Left kidney (tissue), 1 donor: ENCODE measurements at regions not wholly inside any gene's neighbourhood (a gene's known extent, or its start where the extent isn't known, plus 50 kb on each side); places are given as distances from the start of the nearest gene placed in this dataset.
"Not testable (repeated sequence)": the region's sequence is repeated elsewhere in the genome, so short reads cannot be mapped to it uniquely, and the experiment has no call there.

ENCODE experiments used
- DNase-seq: peaks from one replicate; pipeline ENCODE4 v3.0.0-alpha.2; 2013

- DNase-seq: no peak
Measured at GRCh38 chr13:44887515-44887914, 101.8 kb downstream of the NUFIP1 start.

GRCh38 chr13:44884076-44884729 lies 105.1 kb downstream of the NUFIP1 start:
- no peak for DNase-seq

GRCh38 chr13:44879452-44880058 lies 109.7 kb downstream of the NUFIP1 start:
- DNase-seq: no peak

- DNase-seq: no peak
Measured at GRCh38 chr13:44876782-44877324, 112.4 kb downstream of the NUFIP1 start.

DNA sequence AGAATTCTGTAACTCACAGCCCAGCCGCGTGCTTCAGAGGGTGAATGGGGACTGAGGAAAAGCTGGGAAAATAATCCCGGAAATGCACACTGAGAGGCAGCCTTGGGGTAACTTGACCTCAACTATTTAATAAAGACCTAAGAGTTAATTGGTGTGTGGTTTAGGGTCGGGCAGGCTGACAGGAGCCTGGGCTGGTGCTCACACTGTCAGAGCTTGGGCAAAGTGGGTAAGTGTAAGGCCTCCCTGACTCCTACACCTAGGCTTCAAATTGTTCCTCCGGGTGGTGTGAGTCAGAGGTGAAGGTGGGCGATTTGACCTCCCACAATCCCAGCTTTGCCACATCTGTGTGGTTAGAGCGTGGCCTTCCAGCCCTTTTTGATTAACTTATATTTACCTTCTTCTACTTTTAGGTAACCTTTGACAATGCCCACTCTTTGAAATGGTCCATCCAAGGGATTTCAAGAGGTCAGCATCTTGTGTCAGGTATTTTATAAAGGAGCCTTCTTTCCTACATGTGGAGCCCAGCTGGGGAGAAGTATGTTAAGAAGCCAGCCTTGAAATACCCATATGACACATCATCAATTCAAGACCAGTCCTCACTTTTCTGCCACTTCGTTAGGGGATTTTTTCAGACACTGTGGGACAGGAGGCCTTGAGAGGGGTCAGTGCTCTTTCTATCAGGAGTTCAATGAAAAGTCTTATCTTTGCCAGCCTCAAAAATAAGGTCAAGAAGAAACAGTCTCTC lies 114.2 kb downstream of the NUFIP1 start:
- DNase-seq: no peak

DNA sequence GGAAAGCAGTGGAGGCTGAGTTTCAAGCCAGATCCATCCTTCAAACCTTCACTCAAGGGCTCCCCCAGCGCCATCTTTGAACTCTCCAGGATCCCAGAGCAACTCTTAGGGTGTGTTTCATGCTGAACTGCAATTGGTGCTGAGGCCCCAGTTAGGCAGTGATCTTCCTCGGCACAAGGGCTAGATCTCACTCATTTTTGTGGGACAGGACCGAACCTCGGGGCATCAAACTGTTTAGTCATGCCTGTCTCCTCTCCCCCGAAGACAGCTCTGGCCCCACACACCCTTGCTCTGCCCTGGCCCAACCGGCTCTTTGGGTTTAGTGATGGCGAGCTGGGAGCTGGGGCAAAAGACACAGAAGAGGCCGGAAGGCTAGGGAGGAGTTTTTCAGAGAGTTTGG lies 115.1 kb downstream of the NUFIP1 start:
- no peak for DNase-seq

DNA sequence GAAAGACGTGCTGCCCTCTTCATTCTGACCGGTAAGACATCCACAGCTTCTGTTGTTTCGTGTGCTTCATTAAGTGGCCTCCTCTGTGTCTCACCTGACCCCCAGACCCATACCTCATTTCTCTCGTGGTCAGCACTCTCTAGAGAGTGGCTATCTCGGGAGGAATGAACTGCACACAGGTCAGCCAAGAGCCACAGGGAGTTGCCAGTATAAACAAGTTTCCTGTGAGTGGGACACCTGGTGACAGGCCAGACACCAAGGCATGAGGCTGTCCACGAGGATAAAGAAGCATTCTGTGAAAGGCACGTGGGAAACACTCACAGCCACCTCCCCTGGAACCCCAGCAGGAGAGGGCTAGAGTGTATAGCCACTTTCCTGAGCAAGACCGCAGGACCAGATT lies 115.8 kb downstream of the NUFIP1 start:
- no peak for DNase-seq

- no peak for DNase-seq
Measured at GRCh38 chr13:44872751-44873150, 116.5 kb downstream of the NUFIP1 start.

DNA sequence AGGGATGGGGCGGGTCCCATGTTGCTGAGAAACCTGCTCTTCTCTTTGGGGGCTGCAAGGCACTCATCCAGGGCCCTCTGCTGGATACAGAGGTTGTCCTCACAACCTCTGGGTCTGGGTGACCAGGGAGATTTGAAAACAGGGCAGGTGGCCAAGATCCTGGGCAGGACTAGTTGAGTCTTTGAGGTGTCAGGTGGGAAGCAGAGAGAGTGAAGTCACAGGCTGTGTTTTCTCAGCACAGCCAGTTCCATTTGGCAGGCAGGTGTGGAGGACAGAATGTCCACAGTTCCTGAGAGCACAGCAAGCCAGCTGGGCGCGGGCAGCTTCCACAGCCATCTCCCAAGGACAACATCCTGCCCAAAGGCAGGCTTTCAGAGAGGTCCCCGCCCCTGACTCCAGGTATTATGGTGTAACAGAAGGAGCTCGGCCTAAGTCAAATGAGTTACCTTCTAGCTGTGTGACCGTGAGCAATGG lies 118.8 kb downstream of the NUFIP1 start:
- no peak for DNase-seq

DNA sequence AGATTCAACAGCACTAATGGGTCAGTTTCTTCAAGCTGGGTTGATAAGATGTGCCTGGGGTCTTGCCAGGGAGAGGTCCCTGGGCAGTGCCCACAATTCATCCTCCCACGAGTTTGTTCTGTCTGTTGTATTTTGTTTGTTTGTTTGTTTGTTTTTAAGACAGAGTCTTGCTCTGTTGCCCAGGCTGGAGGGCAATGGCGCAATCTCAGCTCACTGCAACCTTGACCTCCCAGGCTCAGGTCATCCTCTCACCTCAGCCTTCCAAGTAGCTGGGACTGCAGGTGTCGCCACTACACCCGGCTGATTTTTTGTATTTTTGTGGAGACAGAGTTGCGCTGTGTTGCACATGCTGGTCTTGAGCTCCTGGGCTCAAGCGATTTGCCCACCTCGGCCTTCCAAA lies 120.1 kb downstream of the NUFIP1 start:
- no peak for DNase-seq

DNA sequence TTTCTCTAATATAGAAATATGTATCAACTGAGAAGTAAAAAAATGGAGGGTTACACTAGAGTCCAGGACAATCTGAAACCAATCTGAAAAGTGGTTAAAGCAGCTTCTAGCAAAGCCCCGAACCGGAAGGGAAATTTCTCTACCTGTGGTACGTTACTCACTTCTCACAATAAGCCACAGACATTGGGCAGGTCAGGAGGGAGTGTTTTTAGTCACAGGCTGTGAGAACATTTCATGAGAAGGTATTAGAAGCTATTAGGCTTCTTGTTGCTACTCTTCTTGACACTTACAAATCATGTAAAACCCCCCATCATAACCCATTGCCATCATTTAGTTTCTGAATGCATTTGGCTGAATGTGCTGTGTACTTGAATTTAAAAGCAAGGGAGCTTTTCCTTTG lies 120.9 kb downstream of the NUFIP1 start:
- no peak for DNase-seq

- DNase-seq: no peak
Measured at GRCh38 chr13:44867825-44868224, 121.4 kb downstream of the NUFIP1 start.

DNA sequence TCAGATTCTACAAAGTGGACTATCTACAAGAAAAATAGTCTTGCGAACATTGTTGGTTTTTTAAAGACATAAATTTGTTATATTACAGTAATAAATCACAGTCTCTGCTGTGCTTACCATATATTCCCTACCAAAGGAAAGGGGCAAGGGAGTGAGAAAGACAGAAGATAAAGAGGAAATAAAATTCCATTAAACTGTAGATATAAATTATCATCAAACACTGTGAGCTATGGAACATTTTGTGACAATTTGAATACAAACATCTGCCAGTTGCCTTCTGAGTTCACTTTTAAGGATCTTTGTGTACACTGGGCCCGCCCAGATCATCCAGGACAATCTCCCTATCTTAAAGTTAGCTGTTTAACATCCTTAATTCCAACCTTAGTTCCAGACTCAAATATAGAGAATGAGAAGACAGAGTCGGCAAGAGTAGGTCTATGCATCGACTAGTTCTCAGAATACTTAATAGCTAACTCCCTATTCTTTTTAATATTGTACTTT lies 122.8 kb downstream of the NUFIP1 start:
- DNase-seq: no peak

DNA sequence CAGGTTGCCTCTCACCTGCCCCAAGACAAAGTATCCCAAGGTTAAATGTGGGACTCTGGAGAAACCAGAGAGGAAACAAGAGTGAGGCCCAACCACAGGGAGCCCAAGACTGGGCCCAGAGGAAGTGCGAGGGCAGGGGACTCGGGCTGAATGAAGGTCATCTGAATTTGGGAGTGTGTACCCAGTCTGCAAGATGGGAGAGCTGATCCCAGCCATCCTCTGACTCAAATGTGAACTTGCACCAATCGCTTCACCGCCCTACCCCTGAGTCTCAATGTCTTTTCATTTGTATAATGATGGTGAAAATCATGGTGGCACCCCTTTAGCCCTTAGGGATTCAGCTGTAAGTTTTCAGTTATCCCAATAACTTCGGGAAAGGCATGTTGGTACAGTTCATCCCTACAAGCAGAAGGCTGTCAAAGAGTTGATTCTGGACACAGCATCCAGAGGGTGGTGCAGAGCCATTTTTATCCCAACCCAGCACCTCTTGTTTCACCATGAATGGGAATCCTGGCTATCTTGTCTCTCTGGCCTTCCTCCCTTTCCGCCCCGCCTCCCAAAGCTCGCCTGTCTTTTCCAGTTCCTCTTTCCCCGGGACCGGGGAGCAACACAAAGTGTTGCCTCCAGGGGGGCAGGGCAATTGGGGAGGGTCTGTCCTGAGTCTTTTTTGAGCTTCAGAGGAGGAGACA lies 123.4 kb downstream of the NUFIP1 start:
- DNase-seq: no peak

DNA sequence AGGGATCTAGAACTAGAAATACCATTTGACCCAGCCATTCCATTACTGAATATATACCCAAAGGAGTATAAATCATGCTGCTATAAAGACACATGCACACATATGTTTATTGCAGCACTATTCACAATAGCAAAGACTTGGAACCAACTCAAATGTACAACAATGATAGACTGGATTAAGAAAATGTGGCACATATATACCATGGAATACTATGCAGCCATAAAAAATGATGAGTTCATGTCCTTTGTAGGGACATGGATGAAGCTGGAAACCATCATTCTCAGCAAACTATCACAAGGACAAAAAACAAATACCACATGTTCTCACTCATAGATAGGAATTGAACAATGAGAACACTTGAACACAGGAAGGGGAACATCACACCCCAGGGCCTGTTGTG lies 125.6 kb downstream of the NUFIP1 start:
- not testable (repeated sequence) for DNase-seq

DNA sequence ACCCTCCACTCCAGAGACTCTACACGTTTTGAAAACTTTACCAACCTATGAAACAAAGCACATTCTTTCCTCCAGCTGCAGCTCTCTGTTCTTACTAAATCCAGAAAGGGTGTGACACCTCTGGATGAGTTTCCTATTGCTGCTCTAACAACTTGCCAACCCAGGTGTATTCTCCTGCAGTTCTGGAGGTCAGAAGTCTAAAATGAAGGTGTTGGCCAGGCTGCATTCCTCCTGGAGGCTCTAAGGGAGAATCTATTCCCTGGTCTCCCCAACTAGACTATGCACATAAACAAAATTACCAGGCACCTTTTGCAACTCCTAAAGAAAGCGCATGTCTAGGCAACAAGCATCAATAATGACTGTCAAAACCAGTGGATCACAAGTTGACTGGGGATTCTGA lies 128.8 kb downstream of the NUFIP1 start:
- DNase-seq: no peak

DNA sequence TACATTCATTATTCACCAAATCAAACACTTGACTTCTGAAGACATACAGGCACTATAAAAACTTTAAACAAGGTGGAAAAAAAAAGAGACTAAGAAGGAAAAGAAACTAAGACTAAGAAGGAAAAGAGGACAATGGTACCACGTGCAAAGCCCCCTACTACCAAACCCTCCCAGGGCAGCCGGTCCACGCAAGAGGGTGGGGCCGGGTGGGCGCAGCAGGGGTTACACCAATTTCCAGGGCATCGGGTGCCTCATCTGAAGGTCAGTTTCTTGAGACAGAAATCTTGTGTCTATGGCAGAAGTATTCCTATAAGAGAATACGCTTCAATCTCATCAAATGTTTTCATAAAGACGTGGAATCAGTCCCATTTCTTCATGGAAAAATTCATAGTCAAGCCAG lies 131.5 kb downstream of the NUFIP1 start:
- DNase-seq: no peak

DNA sequence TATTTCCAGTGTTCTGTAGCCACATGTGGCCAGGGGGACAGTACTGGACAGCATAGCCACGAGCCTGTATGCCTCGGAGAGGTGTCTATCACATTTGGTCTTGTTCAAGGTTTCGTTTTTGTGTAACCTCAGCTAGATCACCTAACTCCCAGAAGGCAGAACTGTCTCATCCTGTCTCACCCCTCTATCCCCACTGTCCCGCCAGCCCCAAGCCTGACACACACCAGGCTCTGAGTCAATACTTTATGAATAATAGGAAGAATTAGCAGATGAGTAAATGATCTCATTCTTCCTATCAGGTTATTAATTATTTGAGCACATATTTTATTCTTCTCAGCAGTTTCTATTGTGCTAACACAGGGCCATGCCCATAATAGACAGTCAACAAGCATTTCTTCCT lies 132.2 kb downstream of the NUFIP1 start:
- DNase-seq: no peak

DNA sequence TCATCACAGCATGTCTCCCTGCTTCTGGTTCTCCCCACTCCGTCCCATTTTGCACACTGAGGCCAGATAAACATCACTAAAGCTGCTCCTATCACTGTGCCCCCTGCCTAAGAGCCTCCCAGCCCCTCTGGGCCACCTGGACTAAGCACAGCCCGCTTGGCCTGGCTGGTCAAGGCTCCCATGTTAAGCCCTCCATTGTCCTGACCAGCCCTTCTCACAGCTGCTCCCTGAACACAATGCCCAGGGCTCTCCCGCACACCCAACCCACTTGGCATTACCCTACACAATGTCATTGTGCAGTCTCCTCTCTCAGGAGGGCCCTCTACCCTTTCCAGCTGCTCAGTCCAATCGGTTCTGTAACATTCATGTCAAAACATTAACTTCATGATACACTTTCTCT lies 133.4 kb downstream of the NUFIP1 start:
- no peak for DNase-seq

DNA sequence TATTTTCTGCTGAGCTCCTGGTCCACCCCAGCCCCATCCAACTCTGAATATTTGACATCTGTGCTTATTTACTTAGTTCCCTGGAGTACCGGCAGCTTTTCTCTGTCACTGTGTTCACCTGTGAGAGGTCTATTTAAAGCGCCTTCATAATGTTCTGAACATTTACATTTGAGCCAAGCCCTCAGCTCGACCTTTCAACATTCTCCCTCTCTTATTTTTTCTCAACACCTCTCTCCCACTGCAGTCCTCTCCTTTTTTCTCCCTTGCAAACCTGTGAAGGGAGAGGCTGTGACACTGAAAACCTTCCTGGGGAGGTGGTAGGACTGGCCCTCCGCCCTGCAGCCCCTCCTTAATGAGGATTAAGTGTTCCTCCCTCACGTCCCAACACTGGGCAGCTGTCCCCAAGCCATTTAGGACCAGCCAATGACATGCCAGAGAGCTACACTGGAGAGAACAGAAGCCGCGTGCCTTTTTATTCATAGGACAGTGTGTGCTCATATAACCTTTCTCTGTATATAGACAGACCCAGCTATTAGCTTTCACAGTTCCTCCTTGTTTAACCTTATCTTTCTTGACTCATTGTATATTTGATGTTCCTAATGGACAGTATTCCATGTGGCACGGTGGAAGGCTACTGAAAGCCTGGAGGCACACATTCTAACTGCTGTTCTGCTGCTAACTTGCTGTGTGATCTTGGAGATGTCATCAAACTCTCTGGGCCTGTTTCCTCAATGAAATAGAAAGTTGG lies 134.8 kb downstream of the NUFIP1 start:
- DNase-seq: no peak

- no peak for DNase-seq
Measured at GRCh38 chr13:44853641-44854040, 135.6 kb downstream of the NUFIP1 start.
